Uterus (tissue), 3 donors: ENCODE measurements at regions not wholly inside any gene's neighbourhood (a gene's known extent, or its start where the extent isn't known, plus 50 kb on each side); places are given as distances from the start of the nearest gene placed in this dataset.

Experiments
- DNase-seq, 2 donors: peaks; one replicate each; pipeline ENCODE4 v3.0.0-alpha.2; 2019 to 2020
- H3K27ac ChIP-seq, 2 donors: fragments of 200-600 bp; sonication (generic); 1 replicate in 1 of 2; 2 replicates in 1 of 2; pipeline ENCODE4 v1.5.1; 2016 to 2018
- H3K27me3 ChIP-seq, 2 donors: fragments of 200-600 bp; sonication (generic); one replicate each; pipeline ENCODE4 v1.5.1; 2018 to 2019; ENCODE audit warnings: control low read depth in 1 of 2
- H3K36me3 ChIP-seq, 2 donors: fragments of 200-600 bp; sonication (generic); one replicate each; pipeline ENCODE4 v1.5.1; 2019; ENCODE audit warnings: control low read depth in 1 of 2
- H3K4me1 ChIP-seq, 2 donors: fragments of 200-600 bp; sonication (generic); one replicate each; pipeline ENCODE4 v1.5.1; 2018 to 2019; ENCODE audit warnings: control low read depth in 1 of 2
- H3K4me3 ChIP-seq, 2 donors: fragments of 200-600 bp; sonication (generic); 1 replicate in 1 of 2; 2 replicates in 1 of 2; pipeline ENCODE4 v1.5.1; 2018 to 2019; ENCODE audit warnings: mild to moderate bottlenecking in 1 of 2
- H3K9me3 ChIP-seq, 2 donors: fragments of 200-600 bp; sonication (generic); one replicate each; pipeline ENCODE4 v1.5.1; 2019; ENCODE audit warnings: control low read depth in 1 of 2
- POLR2A ChIP-seq, 2 donors: fragments of 450-650 bp; IDR thresholded peaks; one replicate each; pipeline ENCODE4 v1.6.1; 2016; ENCODE audit warnings: antibody characterized with exemption in 2 of 2, mild to moderate bottlenecking in 1 of 2, moderate library complexity in 1 of 2
- intact Hi-C: fragments of 100-400 bp; cut with DNase I; formaldehyde crosslinking; loops from one replicate; pipeline ENCODE4 v1.15.1; 2023; ENCODE audit warnings: low total_unique reads
- TF ChIP-seq, protein P1 (sequence below), 4 experiments: fragments of 200-600 bp in 2 of 4; fragments of 450-650 bp in 2 of 4; sonication (generic) in 2 of 4; IDR thresholded peaks; one replicate each; pipeline ENCODE4 v1.5.1; 2016 to 2019; ENCODE audit warnings: antibody characterized with exemption in 4 of 4, mild to moderate bottlenecking in 2 of 4, moderate library complexity in 1 of 4
- donor health status: DM: yes; HTN: yes; CAD: no.

DNA sequence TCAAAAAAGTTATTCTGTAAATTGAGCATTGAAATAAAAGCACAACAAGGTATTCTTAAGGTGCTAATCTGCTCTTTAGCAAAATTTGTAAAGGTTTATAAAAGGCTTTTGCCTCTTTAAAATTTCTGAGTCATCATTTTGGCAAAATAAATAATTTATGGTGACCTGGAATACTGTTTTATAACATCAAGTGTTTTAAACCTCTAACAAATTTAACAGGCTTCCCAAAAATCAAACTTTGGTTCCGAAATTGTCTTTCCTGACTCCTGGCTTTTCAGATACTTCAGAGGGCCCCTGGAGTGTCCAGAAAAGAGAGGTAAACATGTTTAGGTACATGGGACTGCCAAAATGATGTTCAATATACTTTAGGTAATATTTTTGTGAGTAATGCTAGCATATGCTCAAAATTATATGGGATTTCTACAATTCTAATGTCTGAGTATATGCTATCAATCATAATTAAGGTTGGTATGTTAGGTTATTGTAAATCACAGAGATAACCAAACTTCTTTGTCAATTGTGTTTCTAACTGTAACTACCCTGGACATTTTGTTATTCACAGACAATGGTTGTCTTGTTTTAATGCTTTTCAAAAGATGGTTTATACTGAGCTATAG is 160.3 kb upstream of the OLIG3 start:
- intact Hi-C loops, result no loop called here
- Histone ChIP-seq H3K27me3 (no peaks in the 10 kb centered on the region), H3K4me1 (no peaks in the 10 kb centered on the region), H3K27ac (no peak overlapping the region), H3K4me3 (no peak overlapping the region), H3K9me3 (peaks cover 0 to 15% of the 10 kb centered on the region in 2 donors), H3K36me3 (no peaks in the 10 kb centered on the region)
- DNase-seq, result no peak
- TF ChIP-seq, protein P1, sequence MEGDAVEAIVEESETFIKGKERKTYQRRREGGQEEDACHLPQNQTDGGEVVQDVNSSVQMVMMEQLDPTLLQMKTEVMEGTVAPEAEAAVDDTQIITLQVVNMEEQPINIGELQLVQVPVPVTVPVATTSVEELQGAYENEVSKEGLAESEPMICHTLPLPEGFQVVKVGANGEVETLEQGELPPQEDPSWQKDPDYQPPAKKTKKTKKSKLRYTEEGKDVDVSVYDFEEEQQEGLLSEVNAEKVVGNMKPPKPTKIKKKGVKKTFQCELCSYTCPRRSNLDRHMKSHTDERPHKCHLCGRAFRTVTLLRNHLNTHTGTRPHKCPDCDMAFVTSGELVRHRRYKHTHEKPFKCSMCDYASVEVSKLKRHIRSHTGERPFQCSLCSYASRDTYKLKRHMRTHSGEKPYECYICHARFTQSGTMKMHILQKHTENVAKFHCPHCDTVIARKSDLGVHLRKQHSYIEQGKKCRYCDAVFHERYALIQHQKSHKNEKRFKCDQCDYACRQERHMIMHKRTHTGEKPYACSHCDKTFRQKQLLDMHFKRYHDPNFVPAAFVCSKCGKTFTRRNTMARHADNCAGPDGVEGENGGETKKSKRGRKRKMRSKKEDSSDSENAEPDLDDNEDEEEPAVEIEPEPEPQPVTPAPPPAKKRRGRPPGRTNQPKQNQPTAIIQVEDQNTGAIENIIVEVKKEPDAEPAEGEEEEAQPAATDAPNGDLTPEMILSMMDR (IDR thresholded peaks at IDR 0.05), result no peak
- no peak for TF ChIP-seq POLR2A (IDR thresholded peaks at IDR 0.05)

DNA sequence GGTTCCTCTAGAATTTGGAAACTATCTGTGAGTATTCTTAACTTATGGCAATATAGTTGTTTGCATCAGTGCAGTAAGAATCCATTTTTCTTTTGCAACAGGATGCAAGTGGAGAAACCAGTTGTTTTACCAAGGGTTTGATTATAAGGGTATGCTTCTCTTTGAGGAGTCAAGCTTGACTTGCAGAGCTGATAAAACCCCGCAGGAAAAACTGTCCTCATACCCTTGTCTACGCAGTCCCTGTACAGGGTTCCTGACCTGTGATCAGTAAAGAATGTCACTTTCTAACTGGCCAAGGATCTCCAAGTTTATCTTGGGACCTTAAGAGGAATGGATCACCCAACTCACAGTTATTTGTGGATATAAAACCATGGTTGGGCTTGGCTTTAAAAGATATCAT is 161.1 kb upstream of the OLIG3 start:
- H3K4me3 ChIP-seq, result no peak overlapping the region
- H3K4me1 ChIP-seq, result no peaks in the 10 kb centered on the region
- no peaks in the 10 kb centered on the region for H3K27me3 ChIP-seq
- TF ChIP-seq, protein P1 (IDR thresholded peaks at IDR 0.05), result no peak
- no peak for TF ChIP-seq POLR2A (IDR thresholded peaks at IDR 0.05)
- intact Hi-C loops, result no loop called here
- no peaks in the 10 kb centered on the region for H3K36me3 ChIP-seq
- peaks cover 0 to 15% of the 10 kb centered on the region in 2 donors for H3K9me3 ChIP-seq
- DNase-seq, result no peak
- H3K27ac ChIP-seq, result no peak overlapping the region

DNA sequence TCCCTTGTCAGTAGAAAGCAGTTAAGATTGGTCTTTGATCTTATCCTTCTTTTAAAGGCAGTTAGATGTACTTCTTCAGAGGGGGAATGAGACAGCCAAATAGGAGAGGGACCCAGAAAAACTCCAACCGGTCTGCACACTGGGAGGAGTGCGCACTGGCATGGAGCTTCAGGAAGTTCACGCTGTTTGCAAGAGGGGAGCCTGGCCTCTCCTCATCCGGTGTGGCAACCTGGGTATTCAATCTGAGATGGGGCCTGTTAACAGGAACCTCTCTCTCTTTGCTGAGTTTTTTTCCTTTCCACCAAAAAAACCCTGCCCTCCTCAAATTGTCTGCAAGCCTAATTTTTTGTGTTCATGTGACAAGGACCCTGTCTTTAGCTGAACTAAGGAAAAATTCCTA is 162.5 kb upstream of the OLIG3 start:
- intact Hi-C loops, result no loop called here
- DNase-seq, result no peak
- Histone ChIP-seq H3K27ac (no peak overlapping the region), H3K9me3 (peaks cover 0 to 15% of the 10 kb centered on the region in 2 donors), H3K4me1 (no peaks in the 10 kb centered on the region), H3K27me3 (no peaks in the 10 kb centered on the region), H3K4me3 (no peak overlapping the region), H3K36me3 (no peaks in the 10 kb centered on the region)
- TF ChIP-seq, protein P1 (IDR thresholded peaks at IDR 0.05), result no peak
- TF ChIP-seq POLR2A (IDR thresholded peaks at IDR 0.05), result no peak

GRCh38 chr6:137657351-137657911 is 163.2 kb upstream of the OLIG3 start:
- H3K4me3 ChIP-seq, result no peak overlapping the region
- no peaks in the 10 kb centered on the region for H3K4me1 ChIP-seq
- H3K27ac ChIP-seq, result no peak overlapping the region
- TF ChIP-seq POLR2A (IDR thresholded peaks at IDR 0.05), result no peak
- TF ChIP-seq, protein P1 (IDR thresholded peaks at IDR 0.05), result no peak
- H3K9me3 ChIP-seq, result peaks cover 0 to 15% of the 10 kb centered on the region in 2 donors
- H3K27me3 ChIP-seq, result no peaks in the 10 kb centered on the region
- no peaks in the 10 kb centered on the region for H3K36me3 ChIP-seq
- intact Hi-C loops, result no loop called here
- no peak for DNase-seq

GRCh38 chr6:137658287-137658686 is 164.1 kb upstream of the OLIG3 start:
- no peaks in the 10 kb centered on the region for H3K27me3 ChIP-seq
- H3K4me1 ChIP-seq, result no peaks in the 10 kb centered on the region
- H3K4me3 ChIP-seq, result no peak overlapping the region
- intact Hi-C loops, result no loop called here
- DNase-seq, result no peak
- TF ChIP-seq, protein P1 (IDR thresholded peaks at IDR 0.05), result no peak
- no peak for TF ChIP-seq POLR2A (IDR thresholded peaks at IDR 0.05)
- no peaks in the 10 kb centered on the region for H3K36me3 ChIP-seq
- H3K9me3 ChIP-seq, result peaks cover 0 to 15% of the 10 kb centered on the region in 2 donors
- no peak overlapping the region for H3K27ac ChIP-seq
